PFSK-1 (cell line): ENCODE measurements at regions not wholly inside any gene's neighbourhood (a gene's known extent, or its start where the extent isn't known, plus 50 kb on each side); places are given as distances from the start of the nearest gene placed in this dataset.

Experiments
- FOXP2 ChIP-seq: optimal IDR thresholded peaks from 2 replicates; pipeline ENCODE3; 2011; ENCODE audit warnings: borderline replicate concordance, control low read depth, inconsistent platforms; ENCODE audit not compliant: insufficient read depth; ENCODE audit errors: extremely low read length, extremely low read depth
- POLR2AphosphoS5 ChIP-seq: IDR thresholded peaks from 2 replicates; pipeline ENCODE4 v1.6.1; 2012; ENCODE audit warnings: low read depth, mild to moderate bottlenecking, control low read depth, low read length, moderate library complexity
- REST ChIP-seq, 2 experiments: IDR thresholded peaks; 2 replicates each; pipeline versions ENCODE4 v1.6.1 to v1.8.0; 2011 to 2012; ENCODE audit warnings: low read depth in 2 of 2, low read length in 2 of 2, control low read depth in 1 of 2, inconsistent platforms in 1 of 2, mild to moderate bottlenecking in 1 of 2, moderate library complexity in 1 of 2; ENCODE audit not compliant: insufficient read depth in 1 of 2
- SIN3A ChIP-seq: IDR thresholded peaks from 2 replicates; pipeline ENCODE4 v1.6.1; 2012; ENCODE audit warnings: mild to moderate bottlenecking, low read length, moderate library complexity, borderline replicate concordance; ENCODE audit not compliant: insufficient read depth
- TAF1 ChIP-seq: IDR thresholded peaks from 2 replicates; pipeline ENCODE4 v1.6.1; 2012; ENCODE audit warnings: low read length, control low read depth, borderline replicate concordance; ENCODE audit not compliant: insufficient read depth

- TF ChIP-seq FOXP2 (no peak), SIN3A (no peak), REST (IDR thresholded peaks at IDR 0.05; ENCODE audit: insufficient read depth in 1 of 2, low read depth in 2 of 2, low read length in 2 of 2) (no peak), TAF1 (no peak), POLR2AphosphoS5 (no peak)
These were observed 239.7 kb downstream of the ICOS start for GRCh38 chr2:204176306-204176705.

GRCh38 chr2:204177251-204177976 lies 240.9 kb downstream of the ICOS start:
- no peak for TF ChIP-seq REST (IDR thresholded peaks at IDR 0.05; ENCODE audit: insufficient read depth in 1 of 2, low read depth in 2 of 2, low read length in 2 of 2)

- TF ChIP-seq REST (IDR thresholded peaks at IDR 0.05; ENCODE audit: insufficient read depth in 1 of 2, low read depth in 2 of 2, low read length in 2 of 2) (peak in 1 of 2 experiments; percentile 81; a peak in 2 of 4 replicates), FOXP2 (no peak), POLR2AphosphoS5 (no peak), TAF1 (no peak), SIN3A (no peak)
These were observed 241.5 kb downstream of the ICOS start for GRCh38 chr2:204177977-204178522.

GRCh38 chr2:204180649-204181048 lies 244.1 kb downstream of the ICOS start:
- TF ChIP-seq FOXP2 (no peak), REST (IDR thresholded peaks at IDR 0.05; ENCODE audit: insufficient read depth in 1 of 2, low read depth in 2 of 2, low read length in 2 of 2) (no peak), SIN3A (peak; percentile 30; the same call in 1 of the 2 replicates), TAF1 (no peak)

- TF ChIP-seq FOXP2: no peak
- TF ChIP-seq TAF1: no peak
- TF ChIP-seq REST (IDR thresholded peaks at IDR 0.05; ENCODE audit: insufficient read depth in 1 of 2, low read depth in 2 of 2, low read length in 2 of 2): no peak
- no peak for TF ChIP-seq SIN3A
- no peak for TF ChIP-seq POLR2AphosphoS5
These were observed 247.0 kb downstream of the ICOS start for GRCh38 chr2:204183608-204184007.
